Astrocyte (in vitro differentiated cells and primary cell): ENCODE measurements at regions not wholly inside any gene's neighbourhood (a gene's known extent, or its start where the extent isn't known, plus 50 kb on each side); places are given as distances from the start of the nearest gene placed in this dataset.

Experiments used
- DNase-seq: peaks from one replicate; pipeline ENCODE4 v3.0.0-alpha.2; 2010; ENCODE audit warnings: low read depth
- FAIRE-seq: peaks from 2 replicates; lab custom pipeline; 2011; peaks lifted over from hg19 to GRCh38; lab: Jason Lieb, UNC
- H2AFZ ChIP-seq: 2 replicates; pipeline ENCODE4 v1.6.0; 2012; ENCODE audit warnings: low read depth, low read length, inconsistent platforms
- H3K27ac ChIP-seq: 2 replicates; pipeline ENCODE4 v1.5.1; 2011; ENCODE audit warnings: low read depth, low read length, inconsistent platforms
- H3K27me3 ChIP-seq: 2 replicates; pipeline ENCODE4 v1.6.0; 2011; ENCODE audit warnings: low read length, inconsistent platforms; ENCODE audit not compliant: insufficient read depth
- H3K36me3 ChIP-seq: 2 replicates; pipeline ENCODE4 v1.5.1; 2011; ENCODE audit warnings: low read length, inconsistent platforms; ENCODE audit not compliant: insufficient read depth
- H3K4me1 ChIP-seq: 2 replicates; pipeline ENCODE4 v1.5.1; 2011; ENCODE audit warnings: low read length, inconsistent platforms; ENCODE audit not compliant: insufficient read depth
- H3K4me2 ChIP-seq: 2 replicates; pipeline ENCODE4 v1.6.0; 2012; ENCODE audit warnings: low read length, inconsistent platforms
- H3K4me3 ChIP-seq: 2 replicates; pipeline ENCODE4 v1.5.1; 2011; ENCODE audit warnings: low read depth, mild to moderate bottlenecking, low read length, inconsistent platforms; ENCODE audit not compliant: insufficient read depth
- H3K79me2 ChIP-seq: 2 replicates; pipeline ENCODE4 v1.6.0; 2012; ENCODE audit warnings: mild to moderate bottlenecking, low read length, inconsistent platforms; ENCODE audit not compliant: insufficient read depth
- H3K9ac ChIP-seq: 2 replicates; pipeline ENCODE4 v1.6.0; 2012; ENCODE audit warnings: mild to moderate bottlenecking, low read length, inconsistent platforms
- H3K9me3 ChIP-seq: 2 replicates; pipeline ENCODE4 v1.5.1; 2012; ENCODE audit warnings: low read depth, mild to moderate bottlenecking, low read length, inconsistent platforms; ENCODE audit not compliant: insufficient read depth
- H4K20me1 ChIP-seq: 2 replicates; pipeline ENCODE4 v1.6.0; 2012; ENCODE audit warnings: low read length, inconsistent platforms; ENCODE audit not compliant: insufficient read depth
- H3K27ac Mint-ChIP-seq: one replicate; pipeline ENCODE4 v1.8.0; 2021; ENCODE audit warnings: mild to moderate bottlenecking, mixed read lengths; ENCODE audit not compliant: unreplicated experiment
- H3K27me3 Mint-ChIP-seq: one replicate; pipeline ENCODE4 v1.8.0; 2021; ENCODE audit warnings: low read depth, mixed read lengths; ENCODE audit not compliant: unreplicated experiment
- H3K36me3 Mint-ChIP-seq: one replicate; pipeline ENCODE4 v1.8.0; 2021; ENCODE audit warnings: low read depth, mixed read lengths; ENCODE audit not compliant: unreplicated experiment
- H3K4me1 Mint-ChIP-seq: one replicate; pipeline ENCODE4 v1.8.0; 2021; ENCODE audit warnings: low read depth, mixed read lengths; ENCODE audit not compliant: unreplicated experiment
- H3K4me3 Mint-ChIP-seq: one replicate; pipeline ENCODE4 v1.8.0; 2021; ENCODE audit warnings: mild to moderate bottlenecking, moderate library complexity, mixed read lengths; ENCODE audit not compliant: unreplicated experiment
- H3K9me3 Mint-ChIP-seq: one replicate; pipeline ENCODE4 v1.8.0; 2021; ENCODE audit warnings: mild to moderate bottlenecking, mixed read lengths; ENCODE audit not compliant: unreplicated experiment
- CTCF ChIP-seq: IDR thresholded peaks from 2 replicates; pipeline ENCODE4 v1.5.1; 2011; ENCODE audit warnings: low read depth, mild to moderate bottlenecking, inconsistent platforms, low read length, moderate library complexity; ENCODE audit not compliant: insufficient read depth
- EZH2 ChIP-seq: IDR thresholded peaks from 2 replicates; pipeline ENCODE4 v1.6.1; 2012; ENCODE audit warnings: mild to moderate bottlenecking, low read length, inconsistent platforms; ENCODE audit not compliant: insufficient read depth

DNA sequence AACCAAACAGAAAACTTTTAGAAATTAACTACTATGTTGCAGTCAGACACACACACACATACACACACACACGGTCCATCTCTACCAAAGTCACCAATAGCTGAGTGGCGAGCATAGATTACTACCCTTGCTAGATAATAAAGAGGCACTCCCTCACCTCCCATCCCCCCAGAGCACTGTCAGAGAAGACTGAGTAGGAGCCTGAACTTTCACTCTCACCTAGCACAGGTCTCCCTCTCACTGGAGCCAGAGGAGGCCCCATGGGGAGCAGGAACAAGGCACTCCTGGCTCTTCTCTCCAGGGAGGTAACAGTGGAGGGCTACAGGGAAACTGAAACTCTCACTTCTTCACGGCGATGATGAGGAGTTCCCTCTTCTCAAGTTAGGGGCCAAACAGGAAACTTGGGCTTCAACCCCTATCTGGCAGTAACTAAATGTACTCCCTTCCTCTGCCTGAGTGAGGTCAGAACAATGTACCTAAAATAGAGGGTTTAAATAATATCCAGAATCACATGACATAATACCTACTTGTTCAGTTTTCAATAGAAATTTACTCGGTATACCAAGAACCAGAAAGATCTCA, 975.3 kb upstream of the GBE1 start:
- Histone ChIP-seq H3K4me2 (no peak overlapping the region), H3K27ac (no peak overlapping the region), H3K27me3 (no peaks in the 10 kb centered on the region), H3K9ac (no peak overlapping the region), H3K79me2 (no peaks in the 10 kb centered on the region), H3K9me3 (no peaks in the 10 kb centered on the region), H3K36me3 (no peaks in the 10 kb centered on the region), H3K4me3 (no peak overlapping the region), H4K20me1 (no peaks in the 10 kb centered on the region), H3K4me1 (no peaks in the 10 kb centered on the region), H2AFZ (no peak overlapping the region)
- Mint-ChIP-seq H3K4me1 (peaks cover 14% of the 10 kb centered on the region), H3K4me3 (no peak overlapping the region), H3K27me3 (no peaks in the 10 kb centered on the region), H3K36me3 (no peaks in the 10 kb centered on the region), H3K27ac (no peak overlapping the region), H3K9me3 (no peaks in the 10 kb centered on the region)
- no peak for FAIRE-seq
- DNase-seq = no peak
- TF ChIP-seq EZH2 = no peak
- no peak for TF ChIP-seq CTCF

DNA sequence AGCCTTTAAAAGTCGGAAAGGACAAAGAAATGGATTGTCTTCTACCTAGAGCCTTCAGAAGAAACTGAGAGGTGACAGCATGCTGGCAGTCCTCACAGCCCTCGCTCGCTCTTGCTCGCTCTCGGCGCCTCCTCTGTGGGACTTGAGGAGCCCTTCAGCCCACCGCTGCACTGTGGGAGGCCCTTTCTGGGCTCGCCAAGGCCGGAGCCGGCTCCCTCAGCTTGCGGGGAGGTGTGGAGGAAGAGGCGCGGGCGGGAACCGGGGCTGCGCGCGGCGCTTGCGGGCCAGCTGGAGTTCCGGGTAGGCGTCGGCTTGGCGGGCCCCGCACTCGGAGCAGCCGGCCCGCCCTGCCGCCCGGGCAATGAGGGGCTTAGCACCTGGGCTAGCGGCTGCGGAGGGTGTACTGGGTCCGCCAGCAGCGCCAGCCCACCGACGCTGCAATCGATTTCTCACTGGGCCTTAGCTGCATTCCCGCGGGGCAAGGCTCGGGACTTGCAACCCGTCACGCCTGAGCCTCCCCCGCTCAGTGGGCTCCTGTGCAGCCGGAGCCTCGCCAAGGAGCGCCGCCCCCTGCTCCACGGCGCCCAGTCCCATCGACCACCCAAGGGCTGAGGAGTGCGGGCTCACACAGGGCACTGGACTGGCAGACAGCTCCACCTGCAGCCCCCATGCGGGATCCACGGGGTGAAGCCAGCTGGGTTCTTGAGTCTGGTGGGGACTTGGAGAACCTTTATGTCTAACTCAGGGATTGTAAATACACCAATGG, 953.8 kb upstream of the GBE1 start:
- no peaks in the 10 kb centered on the region for H3K4me1 Mint-ChIP-seq
- TF ChIP-seq CTCF = no peak
- TF ChIP-seq EZH2 = no peak
- FAIRE-seq (no peak), DNase-seq (no peak)
- no peak overlapping the region for H3K4me3 ChIP-seq
- H3K4me1 ChIP-seq = no peaks in the 10 kb centered on the region
- H3K4me2 ChIP-seq = no peak overlapping the region
- H3K27me3 ChIP-seq = no peaks in the 10 kb centered on the region
- no peak overlapping the region for H3K9ac ChIP-seq
- no peaks in the 10 kb centered on the region for H3K9me3 ChIP-seq
- no peaks in the 10 kb centered on the region for H3K36me3 ChIP-seq
- H3K9me3 Mint-ChIP-seq = peaks cover 5% of the 10 kb centered on the region
- H3K36me3 Mint-ChIP-seq = no peaks in the 10 kb centered on the region
- H3K79me2 ChIP-seq = no peaks in the 10 kb centered on the region
- H3K27ac Mint-ChIP-seq = no peak overlapping the region
- no peak overlapping the region for H3K27ac ChIP-seq
- H4K20me1 ChIP-seq = no peaks in the 10 kb centered on the region
- H2AFZ ChIP-seq = no peak overlapping the region
- no peaks in the 10 kb centered on the region for H3K27me3 Mint-ChIP-seq
- no peak overlapping the region for H3K4me3 Mint-ChIP-seq

- no peaks in the 10 kb centered on the region for H3K9me3 Mint-ChIP-seq
Observed at GRCh38 chr3:82707035-82707434, 945.6 kb upstream of the GBE1 start.

More at GRCh38 chr3:82707035-82707434, 945.6 kb upstream of the GBE1 start:
- Mint-ChIP-seq H3K4me1 (no peaks in the 10 kb centered on the region), H3K27ac (no peak overlapping the region), H3K36me3 (no peaks in the 10 kb centered on the region), H3K27me3 (no peaks in the 10 kb centered on the region), H3K4me3 (no peak overlapping the region)
- DNase-seq (no peak), FAIRE-seq (no peak)
- H4K20me1 ChIP-seq = no peaks in the 10 kb centered on the region
- H3K4me3 ChIP-seq = no peak overlapping the region
- H3K79me2 ChIP-seq = no peaks in the 10 kb centered on the region
- H3K4me1 ChIP-seq = no peaks in the 10 kb centered on the region
- H3K4me2 ChIP-seq = no peak overlapping the region
- H2AFZ ChIP-seq = no peak overlapping the region
- no peak overlapping the region for H3K9ac ChIP-seq
- no peaks in the 10 kb centered on the region for H3K27me3 ChIP-seq
- no peaks in the 10 kb centered on the region for H3K36me3 ChIP-seq
- no peak overlapping the region for H3K27ac ChIP-seq
- no peaks in the 10 kb centered on the region for H3K9me3 ChIP-seq
- TF ChIP-seq CTCF (no peak), EZH2 (no peak)
